ENCODE measurements at regions not wholly inside any gene's neighbourhood (a gene's known extent, or its start where the extent isn't known, plus 50 kb on each side); places are given as distances from the start of the nearest gene placed in this dataset.

GRCh38 chr3:135500034-135500433, 465.5 kb upstream of the PPP2R3A start:
- Histone ChIP-seq H3K36me3 (ENCODE audit: control insufficient read depth, insufficient read depth, low read length) (no peaks in the 10 kb centered on the region), H3K4me3 (replicated peaks; ENCODE audit: low read depth, low read length) (no peak overlapping the region), H3K27me3 (replicated peaks; ENCODE audit: control insufficient read depth, insufficient read depth, low read length) (no peaks in the 10 kb centered on the region)
- DNase-seq (ENCODE audit: extremely low read depth, insufficient read length): no peak
- TF ChIP-seq, protein P1, sequence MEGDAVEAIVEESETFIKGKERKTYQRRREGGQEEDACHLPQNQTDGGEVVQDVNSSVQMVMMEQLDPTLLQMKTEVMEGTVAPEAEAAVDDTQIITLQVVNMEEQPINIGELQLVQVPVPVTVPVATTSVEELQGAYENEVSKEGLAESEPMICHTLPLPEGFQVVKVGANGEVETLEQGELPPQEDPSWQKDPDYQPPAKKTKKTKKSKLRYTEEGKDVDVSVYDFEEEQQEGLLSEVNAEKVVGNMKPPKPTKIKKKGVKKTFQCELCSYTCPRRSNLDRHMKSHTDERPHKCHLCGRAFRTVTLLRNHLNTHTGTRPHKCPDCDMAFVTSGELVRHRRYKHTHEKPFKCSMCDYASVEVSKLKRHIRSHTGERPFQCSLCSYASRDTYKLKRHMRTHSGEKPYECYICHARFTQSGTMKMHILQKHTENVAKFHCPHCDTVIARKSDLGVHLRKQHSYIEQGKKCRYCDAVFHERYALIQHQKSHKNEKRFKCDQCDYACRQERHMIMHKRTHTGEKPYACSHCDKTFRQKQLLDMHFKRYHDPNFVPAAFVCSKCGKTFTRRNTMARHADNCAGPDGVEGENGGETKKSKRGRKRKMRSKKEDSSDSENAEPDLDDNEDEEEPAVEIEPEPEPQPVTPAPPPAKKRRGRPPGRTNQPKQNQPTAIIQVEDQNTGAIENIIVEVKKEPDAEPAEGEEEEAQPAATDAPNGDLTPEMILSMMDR (IDR thresholded peaks at IDR 0.05; ENCODE audit: insufficient read depth, low read length, poor library complexity, severe bottlenecking): no peak

- Histone ChIP-seq H3K4me3 (replicated peaks; ENCODE audit: low read depth, low read length) (no peak overlapping the region), H3K27me3 (replicated peaks; ENCODE audit: control insufficient read depth, insufficient read depth, low read length) (no peaks in the 10 kb centered on the region), H3K36me3 (ENCODE audit: control insufficient read depth, insufficient read depth, low read length) (no peaks in the 10 kb centered on the region)
- TF ChIP-seq, protein P1 (IDR thresholded peaks at IDR 0.05; ENCODE audit: insufficient read depth, low read length, poor library complexity, severe bottlenecking): no peak
- no peak for DNase-seq (ENCODE audit: extremely low read depth, insufficient read length)
Measured at GRCh38 chr3:135503065-135503759, 462.3 kb upstream of the PPP2R3A start.

- TF ChIP-seq, protein P1 (IDR thresholded peaks at IDR 0.05; ENCODE audit: insufficient read depth, low read length, poor library complexity, severe bottlenecking): peak; percentile 83
- H3K36me3 ChIP-seq (ENCODE audit: control insufficient read depth, insufficient read depth, low read length): no peaks in the 10 kb centered on the region
- no peaks in the 10 kb centered on the region for H3K27me3 ChIP-seq (replicated peaks; ENCODE audit: control insufficient read depth, insufficient read depth, low read length)
- peak; percentile 22 for DNase-seq (ENCODE audit: extremely low read depth, insufficient read length)
- H3K4me3 ChIP-seq (replicated peaks; ENCODE audit: low read depth, low read length): no peak overlapping the region
Measured at GRCh38 chr3:135503760-135504686, 461.5 kb upstream of the PPP2R3A start.

GRCh38 chr3:135513106-135514059, 452.1 kb upstream of the PPP2R3A start:
- TF ChIP-seq, protein P1 (IDR thresholded peaks at IDR 0.05; ENCODE audit: insufficient read depth, low read length, poor library complexity, severe bottlenecking): no peak
- DNase-seq (ENCODE audit: extremely low read depth, insufficient read length): no peak

GRCh38 chr3:135514060-135514448, 451.5 kb upstream of the PPP2R3A start:
- Histone ChIP-seq H3K4me3 (replicated peaks; ENCODE audit: low read depth, low read length) (no peak overlapping the region), H3K27me3 (replicated peaks; ENCODE audit: control insufficient read depth, insufficient read depth, low read length) (no peaks in the 10 kb centered on the region), H3K36me3 (ENCODE audit: control insufficient read depth, insufficient read depth, low read length) (no peaks in the 10 kb centered on the region)
- TF ChIP-seq, protein P1 (IDR thresholded peaks at IDR 0.05; ENCODE audit: insufficient read depth, low read length, poor library complexity, severe bottlenecking): no peak
- no peak for DNase-seq (ENCODE audit: extremely low read depth, insufficient read length)

More at GRCh38 chr3:135513106-135514059, 452.1 kb upstream of the PPP2R3A start:
- Histone ChIP-seq H3K36me3 (ENCODE audit: control insufficient read depth, insufficient read depth, low read length) (no peaks in the 10 kb centered on the region), H3K4me3 (replicated peaks; ENCODE audit: low read depth, low read length) (no peak overlapping the region), H3K27me3 (replicated peaks; ENCODE audit: control insufficient read depth, insufficient read depth, low read length) (no peaks in the 10 kb centered on the region)

Data from GM06990 (cell line).